SK-N-SH (cell line): ENCODE measurements at regions not wholly inside any gene's neighbourhood (a gene's known extent, or its start where the extent isn't known, plus 50 kb on each side); places are given as distances from the start of the nearest gene placed in this dataset.

ENCODE experiments used
- CTCF ChIP-seq: fragments of 200-600 bp; sonication (generic); IDR thresholded peaks from 2 replicates; pipeline ENCODE4 v1.6.1; 2017; ENCODE audit warnings: antibody characterized with exemption, mild to moderate bottlenecking, moderate library complexity
- FOXJ3 ChIP-seq: sonication (generic); formaldehyde crosslinking; IDR thresholded peaks from 2 replicates; pipeline ENCODE4 v1.5.1; 2020; ENCODE audit warnings: mild to moderate bottlenecking, missing genetic modification reagents
- POLR2AphosphoS5 ChIP-seq: IDR thresholded peaks from 2 replicates; pipeline ENCODE4 v1.6.1; 2012; ENCODE audit warnings: low read depth, low read length
- TCF12 ChIP-seq: IDR thresholded peaks from 2 replicates; pipeline ENCODE4 v1.4.0; 2012

GRCh38 chr4:175560604-175561003 lies 251.5 kb downstream of the GPM6A start:
- TF ChIP-seq FOXJ3 (CRISPR knock-in tag) (no peak), CTCF (peak; percentile 57), POLR2AphosphoS5 (no peak), TCF12 (no peak)
